C1 segment of cervical spinal cord (tissue), 14 donors: ENCODE measurements at regions not wholly inside any gene's neighbourhood (a gene's known extent, or its start where the extent isn't known, plus 50 kb on each side); places are given as distances from the start of the nearest gene placed in this dataset.

ENCODE experiments used
- DNase-seq, 14 donors: peaks; one replicate each; lab custom pipeline; 2025; lab: John Stamatoyannopoulos, UW

DNA sequence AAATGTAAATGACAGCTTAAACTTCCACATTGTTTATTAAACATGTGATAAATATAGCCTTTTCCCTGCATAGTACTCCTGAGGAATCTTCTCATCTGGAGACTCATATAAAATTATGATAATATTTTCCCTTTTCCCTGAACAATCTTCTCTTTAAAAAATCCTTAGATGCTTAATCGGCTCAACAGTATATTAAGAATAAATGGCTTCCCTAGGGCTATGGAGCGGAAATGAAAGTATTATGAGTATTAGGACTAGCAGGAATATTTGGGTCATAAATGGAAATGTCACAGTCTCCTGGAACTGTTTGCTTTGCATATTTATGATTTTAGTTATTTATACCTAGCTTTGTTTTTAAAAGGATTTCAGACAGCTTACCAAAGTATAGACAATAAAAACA lies 200.7 kb upstream of the PDE5A start:
- no peak for DNase-seq

DNA sequence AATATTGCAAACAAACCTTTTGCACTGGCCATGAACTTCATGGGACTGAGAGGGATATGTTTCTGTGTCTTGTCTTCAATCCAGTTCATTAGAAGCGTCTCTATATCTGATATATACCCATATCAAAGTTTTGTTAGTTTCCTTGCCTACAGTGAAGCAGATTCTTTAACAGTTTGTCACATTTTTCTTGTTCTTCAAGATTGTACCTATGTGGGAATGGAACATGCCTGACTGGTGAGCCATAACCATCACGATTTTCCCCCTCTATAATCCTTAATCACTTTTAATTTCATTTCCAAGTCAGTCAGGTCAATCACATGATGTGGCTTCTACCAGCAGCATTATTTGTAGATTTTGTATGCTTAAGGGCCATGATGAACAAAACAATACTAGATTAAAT lies 197.1 kb upstream of the PDE5A start:
- no peak for DNase-seq

- DNase-seq: no peak
Measured at GRCh38 chr4:119823891-119824290, 195.3 kb upstream of the PDE5A start.

DNA sequence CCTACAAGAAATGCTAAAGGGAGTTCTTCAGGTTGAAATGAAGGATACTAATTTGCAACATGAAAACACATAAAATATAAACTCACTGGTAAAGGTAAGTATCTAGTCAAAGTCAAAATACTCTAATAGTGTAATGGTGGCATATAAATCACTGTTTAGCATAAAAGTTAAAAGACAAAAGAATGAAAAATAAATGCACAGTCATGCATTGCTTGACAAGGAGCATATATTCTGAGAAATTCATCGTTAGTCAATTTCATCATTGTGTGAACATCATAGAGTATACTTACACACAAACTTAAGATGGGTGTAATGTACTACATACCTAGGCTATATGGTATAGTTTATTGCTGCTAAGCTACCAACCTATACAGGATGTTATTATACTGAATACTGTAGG lies 194.4 kb upstream of the PDE5A start:
- no peak for DNase-seq

GRCh38 chr4:119816473-119816872 lies 187.9 kb upstream of the PDE5A start:
- DNase-seq: no peak

DNA sequence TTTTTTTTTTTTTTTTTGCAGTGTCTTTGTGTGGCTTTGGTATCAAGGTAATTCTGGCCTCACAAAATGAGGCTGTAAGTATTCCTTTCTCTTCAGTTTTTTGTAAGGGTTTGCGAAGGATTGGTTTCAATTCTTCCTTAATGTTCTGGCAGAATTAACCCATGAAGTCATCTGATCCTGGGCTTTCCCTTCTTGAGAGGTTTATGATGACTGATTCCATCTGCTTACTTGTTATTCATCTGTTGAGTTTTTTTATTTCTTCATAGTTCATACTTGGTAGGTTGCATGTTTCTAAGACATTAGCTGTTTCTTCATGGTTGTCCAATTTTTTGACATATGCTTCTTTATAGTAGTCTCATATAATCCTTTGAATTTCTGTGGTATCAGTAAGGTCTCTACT lies 181.4 kb upstream of the PDE5A start:
- no peak for DNase-seq

GRCh38 chr4:119804404-119804803 lies 175.8 kb upstream of the PDE5A start:
- DNase-seq: no peak

- no peak for DNase-seq
Measured at GRCh38 chr4:119797238-119797894, 168.8 kb upstream of the PDE5A start.

DNA sequence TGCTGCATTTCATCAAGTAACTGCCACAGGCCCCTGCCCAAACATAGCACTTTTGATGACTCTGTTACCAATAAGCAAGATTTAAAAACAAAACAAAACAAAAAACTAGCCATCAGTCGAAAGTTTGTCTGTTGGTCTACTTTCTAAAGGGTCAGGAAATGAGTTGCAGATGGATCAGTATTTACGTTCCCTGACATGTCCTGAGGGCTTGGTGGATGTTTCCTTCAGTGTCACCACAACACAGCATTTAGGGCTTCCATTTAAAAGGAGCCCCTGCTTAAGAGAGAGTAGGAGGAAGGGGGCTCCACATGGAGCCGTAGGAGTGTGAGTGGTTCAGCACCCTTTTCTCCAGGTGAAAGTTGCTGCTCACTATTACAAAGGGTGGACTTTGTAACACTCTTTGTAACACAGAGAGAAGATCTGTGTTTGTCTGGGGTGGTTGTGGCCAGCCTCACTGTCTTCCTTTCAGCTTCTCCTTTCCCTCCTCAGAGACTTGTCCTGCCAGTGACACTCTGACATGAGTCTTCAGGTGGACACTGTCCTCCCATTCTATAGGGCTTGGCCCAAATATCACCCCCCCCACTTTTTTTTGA lies 167.5 kb upstream of the PDE5A start:
- DNase-seq: no peak

DNA sequence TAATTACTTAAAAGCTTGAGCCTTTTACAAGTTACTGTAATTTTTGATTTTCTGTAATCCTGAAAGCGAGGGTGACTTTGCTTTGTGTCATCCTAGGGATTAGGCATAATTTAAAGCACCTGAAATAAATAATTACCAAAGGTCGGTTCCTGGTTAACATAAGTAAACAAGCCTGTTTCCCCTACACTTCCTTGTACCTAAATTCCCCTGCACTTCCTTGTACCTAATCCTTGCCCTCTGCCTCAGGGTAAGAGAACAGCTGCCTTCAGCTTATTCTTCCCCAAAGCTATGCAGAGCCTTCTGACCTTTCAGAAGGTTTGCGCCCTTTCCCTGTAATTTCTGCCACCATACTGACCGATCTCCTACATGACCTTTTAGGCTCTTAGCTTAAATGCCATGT lies 166.1 kb upstream of the PDE5A start:
- DNase-seq: no peak

DNA sequence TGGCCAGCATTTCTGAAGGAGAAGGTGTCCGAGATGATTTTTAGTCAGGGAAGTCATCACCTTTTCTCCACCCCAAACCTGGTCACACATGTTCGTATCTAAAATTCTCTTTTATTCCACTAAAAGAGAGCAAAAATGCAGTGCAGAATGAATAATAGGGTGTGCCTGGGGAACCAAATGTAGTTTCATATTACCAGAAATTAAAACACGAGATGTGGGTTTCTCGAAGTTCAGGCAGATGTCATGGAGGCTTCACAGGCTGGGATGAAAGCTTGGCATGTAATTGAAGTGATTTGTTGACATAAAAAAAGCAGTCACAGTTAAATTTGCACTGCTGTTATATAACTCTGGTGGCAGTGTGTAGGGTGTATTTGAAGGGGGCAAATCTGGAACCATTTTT lies 165.5 kb upstream of the PDE5A start:
- DNase-seq: no peak

DNA sequence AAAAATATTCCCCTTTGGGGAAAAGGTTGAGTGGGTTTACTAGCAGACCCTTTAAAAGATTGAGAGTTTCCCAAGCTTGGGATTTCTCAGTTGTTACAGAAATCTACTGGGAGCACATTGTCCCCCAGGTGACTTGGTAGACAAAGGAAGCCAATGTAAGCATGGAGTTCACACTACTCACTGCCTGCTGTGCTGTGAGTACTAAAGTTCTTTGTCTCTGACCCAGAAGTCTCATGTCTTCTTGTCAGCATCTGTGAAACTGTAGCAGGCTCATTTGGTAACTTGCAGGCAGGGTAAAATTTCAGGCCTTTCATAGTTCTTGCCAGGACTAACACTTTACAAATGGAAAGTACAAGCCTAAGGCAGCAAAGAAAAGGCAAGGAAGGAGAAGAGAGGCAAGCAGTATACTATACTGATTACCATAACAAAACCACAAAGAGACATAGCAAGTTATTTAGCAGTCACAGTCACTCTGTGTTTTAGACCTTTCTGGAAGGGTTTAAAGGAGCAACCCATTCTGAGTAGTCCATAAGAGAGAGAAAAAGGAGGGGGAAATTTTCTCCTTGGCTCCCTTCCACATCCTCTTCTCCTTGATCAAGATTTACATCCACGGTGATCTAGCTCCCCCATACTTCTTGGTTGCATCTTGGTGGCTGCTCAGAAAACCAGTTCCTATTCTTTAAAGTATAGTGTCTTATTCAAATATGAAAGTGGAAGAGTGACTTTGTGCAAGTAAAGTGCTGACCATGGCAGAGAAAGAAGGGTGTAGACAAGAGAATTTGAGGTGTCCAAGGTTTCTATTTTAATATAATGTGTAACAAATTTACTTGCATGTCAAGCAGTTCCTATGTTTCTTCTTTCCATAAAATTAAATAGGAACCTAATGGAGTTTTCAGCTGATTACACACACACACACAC lies 160.0 kb upstream of the PDE5A start:
- DNase-seq: no peak

DNA sequence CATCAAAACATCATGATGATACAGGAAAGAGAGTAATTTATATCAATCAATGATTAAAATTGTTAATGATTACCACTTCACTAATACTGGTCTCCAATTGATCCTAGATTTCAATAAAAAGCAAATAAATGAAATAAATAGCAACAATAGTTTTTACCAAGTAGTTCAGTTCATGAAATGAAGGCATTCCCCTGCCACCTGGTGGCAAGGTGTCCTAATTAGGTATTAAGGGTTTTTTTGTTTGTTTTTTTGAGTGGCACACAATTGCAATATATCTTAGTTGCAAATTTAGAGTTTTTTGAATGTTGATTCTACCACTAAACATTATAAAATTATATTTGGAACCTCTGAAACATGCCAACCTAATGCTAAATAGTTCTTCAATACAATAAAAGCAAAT lies 157.4 kb upstream of the PDE5A start:
- DNase-seq: no peak

- DNase-seq: no peak
Measured at GRCh38 chr4:119783189-119783983, 154.8 kb upstream of the PDE5A start.

- no peak for DNase-seq
Measured at GRCh38 chr4:119781044-119781443, 152.4 kb upstream of the PDE5A start.

- DNase-seq: no peak
Measured at GRCh38 chr4:119774840-119775239, 146.2 kb upstream of the PDE5A start.

DNA sequence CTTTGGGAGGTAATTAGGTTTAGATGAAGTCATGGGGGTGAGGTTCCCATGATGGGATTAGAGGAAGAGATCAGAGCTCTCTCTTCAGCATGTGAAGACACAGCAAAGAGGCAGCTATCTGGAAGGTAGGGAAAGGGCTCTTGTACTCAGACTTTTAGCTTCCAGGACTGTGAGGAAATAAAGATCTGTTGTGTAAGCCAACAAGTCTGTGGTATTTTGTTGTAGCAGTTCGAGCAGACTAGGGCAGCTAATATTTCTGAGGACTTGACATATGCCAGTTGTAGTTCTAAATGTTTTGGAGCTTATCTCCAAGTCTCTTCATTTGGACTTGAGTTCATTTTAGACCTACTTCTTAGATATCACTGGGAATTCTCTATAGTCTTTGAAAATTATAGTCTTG lies 137.3 kb upstream of the PDE5A start:
- DNase-seq: no peak

DNA sequence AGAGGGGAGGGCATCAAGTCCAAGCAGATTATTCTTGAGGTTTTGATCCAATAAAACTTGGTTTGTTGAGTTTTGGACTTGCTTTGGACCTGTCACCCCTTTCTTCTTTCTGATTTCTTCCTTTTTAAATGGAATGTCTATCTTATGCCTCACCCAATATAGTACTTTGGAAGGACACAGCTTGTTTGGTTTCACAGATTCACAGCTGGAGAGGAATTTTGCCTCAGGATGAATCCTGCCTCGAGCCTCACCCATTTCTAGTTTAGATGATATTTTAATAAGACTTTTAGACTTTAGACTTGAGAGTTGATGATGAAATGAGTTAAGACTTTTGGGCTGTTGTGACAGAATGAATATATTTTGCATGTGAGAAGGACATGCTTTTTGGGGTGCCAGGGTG lies 136.9 kb upstream of the PDE5A start:
- no peak for DNase-seq

DNA sequence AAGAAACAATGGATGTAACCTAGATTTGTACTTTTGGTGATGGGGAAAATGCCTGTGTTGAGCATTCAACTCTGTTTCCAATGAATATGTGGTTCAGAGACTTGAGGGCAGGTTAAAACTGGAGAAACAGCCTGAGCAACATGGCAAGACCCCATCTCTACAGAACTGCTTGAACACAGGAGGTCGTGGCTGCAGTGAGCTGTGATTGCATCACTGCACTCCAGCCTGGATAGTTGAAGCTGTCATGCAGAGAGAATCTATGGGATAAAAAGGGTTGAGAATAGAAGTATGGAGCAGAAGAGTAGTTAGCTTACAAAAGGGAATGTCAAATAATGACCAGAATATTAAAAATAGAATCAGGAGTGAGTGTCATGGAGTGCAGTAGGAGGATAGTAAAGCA lies 134.8 kb upstream of the PDE5A start:
- no peak for DNase-seq

DNA sequence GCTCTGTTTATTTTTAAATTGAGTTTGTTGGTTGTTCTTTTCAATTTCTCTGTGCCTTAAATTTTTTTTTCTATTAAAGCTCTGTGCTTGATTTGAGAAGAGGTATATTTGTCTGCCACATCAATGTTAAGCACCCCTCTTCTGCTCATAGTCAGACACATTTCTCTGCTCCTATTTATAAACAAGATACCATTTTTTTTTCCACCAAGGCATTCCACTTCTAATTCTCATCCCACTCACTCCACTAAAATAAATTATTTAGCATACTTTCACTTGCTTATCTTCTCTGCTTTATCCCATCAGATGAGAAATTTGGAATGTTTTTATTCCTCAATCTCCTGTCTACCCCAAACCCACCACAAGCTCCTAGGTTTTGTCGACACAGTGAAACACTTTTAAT lies 127.0 kb upstream of the PDE5A start:
- DNase-seq: no peak

DNA sequence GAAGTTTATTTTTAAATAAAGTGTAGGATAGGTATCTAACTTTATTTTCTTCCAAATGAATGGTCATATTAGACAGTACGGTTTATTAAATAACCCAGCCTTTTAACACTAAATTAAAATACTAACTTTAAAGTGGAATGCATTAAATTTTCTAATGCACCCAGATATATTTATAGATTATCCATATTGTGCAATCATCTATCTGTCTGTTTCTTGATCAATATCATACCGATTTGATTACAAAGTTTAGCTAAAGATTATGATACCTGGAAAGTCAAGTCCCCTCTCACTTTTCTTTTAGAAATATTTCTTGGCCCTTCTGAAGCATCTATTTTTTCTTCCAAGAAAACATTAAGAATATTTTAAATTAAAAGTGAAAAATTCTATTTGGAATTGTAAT lies 124.3 kb upstream of the PDE5A start:
- DNase-seq: no peak

- no peak for DNase-seq
Measured at GRCh38 chr4:119750771-119751170, 122.2 kb upstream of the PDE5A start.
